H1 (cell line): ENCODE measurements at regions not wholly inside any gene's neighbourhood (a gene's known extent, or its start where the extent isn't known, plus 50 kb on each side); places are given as distances from the start of the nearest gene placed in this dataset.

Experiments used
- CTCF ChIA-PET: fragments of 300-600 bp; sonication (Branson Sonifier 250); formaldehyde crosslinking; loops from one replicate; lab custom pipeline; 2021; ENCODE audit not compliant: partially characterized antibody; lab: Charles Lee
- POLR2A ChIA-PET: fragments of 300-600 bp; sonication (Branson Sonifier 250); formaldehyde crosslinking; loops from one replicate; lab custom pipeline; 2021; ENCODE audit warnings: inconsistent platforms; ENCODE audit not compliant: partially characterized antibody; lab: Charles Lee
- DNase-seq, 2 experiments: peaks; one replicate each; pipeline versions ENCODE4 v3.0.0 to v3.0.0-alpha.2; 2010 to 2022; ENCODE audit warnings: low spot score in 2 of 2, low read depth in 1 of 2, mixed read lengths in 1 of 2
- FAIRE-seq: peaks from 2 replicates; lab custom pipeline; 2011; peaks lifted over from hg19 to GRCh38; lab: Jason Lieb, UNC
- H2AFZ ChIP-seq: 2 replicates; pipeline ENCODE4 v1.8.1; 2012; ENCODE audit warnings: low read length, inconsistent platforms
- H2AK5ac ChIP-seq: 2 replicates; pipeline ENCODE4 v1.6.1; 2013; ENCODE audit warnings: low read depth, low read length
- H2BK120ac ChIP-seq: replicated peaks from 2 replicates; pipeline ENCODE3; 2013; ENCODE audit warnings: low read depth, low read length, inconsistent platforms
- H2BK12ac ChIP-seq: 2 replicates; pipeline ENCODE4 v1.6.1; 2013; ENCODE audit warnings: low read depth, low read length
- H2BK15ac ChIP-seq: 2 replicates; pipeline ENCODE4 v1.6.1; 2013; ENCODE audit warnings: low read length
- H2BK20ac ChIP-seq: 2 replicates; pipeline ENCODE4 v1.6.1; 2013; ENCODE audit warnings: low read length
- H2BK5ac ChIP-seq: 2 replicates; pipeline ENCODE4 v1.6.1; 2013; ENCODE audit warnings: low read depth, low read length
- H3K14ac ChIP-seq: 2 replicates; pipeline ENCODE4 v1.6.1; 2013; ENCODE audit warnings: inconsistent platforms; ENCODE audit not compliant: insufficient read length
- H3K18ac ChIP-seq: 2 replicates; pipeline ENCODE4 v1.6.1; 2013; ENCODE audit warnings: low read length; ENCODE audit errors: extremely low read depth
- H3K23ac ChIP-seq: 2 replicates; pipeline ENCODE4 v1.6.1; 2013; ENCODE audit warnings: inconsistent platforms; ENCODE audit not compliant: insufficient read length
- H3K23me2 ChIP-seq: 2 replicates; pipeline ENCODE4 v1.6.1; 2013; ENCODE audit warnings: low read depth, low read length
- H3K27ac ChIP-seq: 2 replicates; pipeline ENCODE4 v1.6.1; 2011; ENCODE audit warnings: low read depth, low read length, inconsistent platforms
- H3K27me3 ChIP-seq, 4 experiments: replicated peaks in 1 of 4; 1 replicate in 1 of 4; 2 replicates in 3 of 4; pipeline versions ENCODE4 v1.6.1 to v1.8.1; 2011 to 2013; ENCODE audit warnings: low read length in 3 of 4, mild to moderate bottlenecking in 3 of 4, inconsistent platforms in 2 of 4, mixed read lengths in 2 of 4, moderate library complexity in 1 of 4; ENCODE audit not compliant: control insufficient read depth in 3 of 4, insufficient read depth in 3 of 4; ENCODE audit errors: extremely low read depth in 1 of 4
- H3K36me3 ChIP-seq, 4 experiments: 2 replicates each; pipeline versions ENCODE4 v1.6.1 to v1.8.1; 2011 to 2013; ENCODE audit warnings: mild to moderate bottlenecking in 4 of 4, low read length in 3 of 4, moderate library complexity in 2 of 4, control low read depth in 1 of 4, inconsistent platforms in 1 of 4; ENCODE audit not compliant: insufficient read depth in 4 of 4, control insufficient read depth in 2 of 4
- H3K4ac ChIP-seq: replicated peaks from 2 replicates; pipeline ENCODE3; 2013; ENCODE audit warnings: low read length, low read depth, mixed read lengths, inconsistent platforms; ENCODE audit not compliant: insufficient read length
- H3K4me1 ChIP-seq, 4 experiments: replicated peaks in 1 of 4; 1 replicate in 1 of 4; 2 replicates in 3 of 4; pipeline versions ENCODE4 v1.6.1 to v1.8.1; 2011 to 2013; ENCODE audit warnings: low read length in 3 of 4, inconsistent platforms in 2 of 4, mixed read lengths in 1 of 4; ENCODE audit not compliant: insufficient read depth in 4 of 4, control insufficient read depth in 3 of 4
- H3K4me2 ChIP-seq, 2 experiments: 2 replicates each; pipeline versions ENCODE4 v1.6.1 to v1.8.1; 2011 to 2013; ENCODE audit warnings: low read depth in 2 of 2, low read length in 2 of 2, control low read depth in 1 of 2, inconsistent platforms in 1 of 2, mild to moderate bottlenecking in 1 of 2; ENCODE audit not compliant: insufficient read depth in 1 of 2
- H3K4me3 ChIP-seq, 4 experiments: fragments of 200-600, 300-600 bp in 1 of 4; sonication (generic), shearing (Covaris generic), sonication (Bioruptor Twin) in 1 of 4; 2 replicates each; pipeline versions ENCODE4 v1.5.1 to v1.8.1; 2011 to 2016; ENCODE audit warnings: low read length in 4 of 4, low read depth in 3 of 4, control low read depth in 2 of 4, inconsistent platforms in 2 of 4, mild to moderate bottlenecking in 2 of 4, mixed read lengths in 1 of 4, moderate library complexity in 1 of 4; ENCODE audit not compliant: insufficient read depth in 2 of 4; ENCODE audit errors: extremely low read depth in 1 of 4
- H3K56ac ChIP-seq: replicated peaks from 2 replicates; pipeline ENCODE3; 2013; ENCODE audit warnings: low read depth, mild to moderate bottlenecking, mixed read lengths, low read length, inconsistent platforms; ENCODE audit not compliant: insufficient read length
- H3K79me1 ChIP-seq: 2 replicates; pipeline ENCODE4 v1.6.1; 2013; ENCODE audit warnings: low read depth, low read length, control low read depth
- H3K79me2 ChIP-seq, 2 experiments: 2 replicates each; pipeline versions ENCODE4 v1.6.1 to v1.8.1; 2012 to 2013; ENCODE audit warnings: low read length in 2 of 2, mild to moderate bottlenecking in 2 of 2, inconsistent platforms in 1 of 2; ENCODE audit not compliant: insufficient read depth in 2 of 2, control insufficient read depth in 1 of 2
- H3K9ac ChIP-seq, 4 experiments: replicated peaks in 1 of 4; 1 replicate in 1 of 4; 2 replicates in 3 of 4; pipeline versions ENCODE4 v1.6.1 to v1.8.1; 2011 to 2013; ENCODE audit warnings: low read depth in 3 of 4, low read length in 3 of 4, control low read depth in 2 of 4, mild to moderate bottlenecking in 2 of 4, moderate library complexity in 2 of 4, inconsistent platforms in 1 of 4; ENCODE audit errors: extremely low read depth in 1 of 4
- H3K9me3 ChIP-seq, 2 experiments: 2 replicates each; pipeline versions ENCODE4 v1.6.1 to v1.8.1; 2012 to 2013; ENCODE audit warnings: mild to moderate bottlenecking in 2 of 2, moderate library complexity in 2 of 2, control low read depth in 1 of 2, inconsistent platforms in 1 of 2, low read depth in 1 of 2, low read length in 1 of 2, mixed read lengths in 1 of 2; ENCODE audit not compliant: insufficient read depth in 2 of 2
- H4K20me1 ChIP-seq, 2 experiments: replicated peaks in 1 of 2; 2 replicates each; pipeline versions ENCODE3 to v1.8.1; 2011 to 2013; ENCODE audit warnings: inconsistent platforms in 2 of 2, low read length in 2 of 2, mild to moderate bottlenecking in 1 of 2; ENCODE audit not compliant: insufficient read depth in 2 of 2, control insufficient read depth in 1 of 2
- H4K5ac ChIP-seq: 2 replicates; pipeline ENCODE4 v1.6.1; 2013; ENCODE audit warnings: low read length, low read depth, mixed read lengths, inconsistent platforms; ENCODE audit not compliant: insufficient read length
- H4K8ac ChIP-seq: 2 replicates; pipeline ENCODE4 v1.8.0; 2013; ENCODE audit warnings: mild to moderate bottlenecking, moderate library complexity, low read length, inconsistent platforms; ENCODE audit not compliant: insufficient read depth; ENCODE audit errors: extremely low read depth
- H4K91ac ChIP-seq: replicated peaks from 2 replicates; pipeline ENCODE3; 2013; ENCODE audit warnings: low read length, mixed read lengths, inconsistent platforms; ENCODE audit not compliant: insufficient read length
- HDAC2 ChIP-seq, 2 experiments: fragments of 300-600 bp in 1 of 2; sonication (generic) in 1 of 2; IDR thresholded peaks; 2 replicates each; pipeline ENCODE4 v1.6.1; 2011 to 2012; ENCODE audit warnings: low read depth in 2 of 2, low read length in 2 of 2, mild to moderate bottlenecking in 2 of 2, moderate library complexity in 2 of 2, borderline replicate concordance in 1 of 2, inconsistent platforms in 1 of 2
- KDM5A ChIP-seq: fragments of 200-600 bp; IDR thresholded peaks from 2 replicates; pipeline ENCODE4 v1.7.1; 2012; ENCODE audit warnings: mild to moderate bottlenecking, low read length, inconsistent platforms, mixed read lengths
- POU5F1 ChIP-seq: IDR thresholded peaks from 2 replicates; pipeline ENCODE4 v1.6.1; 2011; ENCODE audit warnings: low read depth, mild to moderate bottlenecking, low read length, moderate library complexity
- SAP30 ChIP-seq: fragments of 300-600 bp; sonication (generic); IDR thresholded peaks from 2 replicates; pipeline ENCODE4 v1.7.1; 2012; ENCODE audit warnings: low read length, moderate library complexity, mild to moderate bottlenecking, inconsistent platforms; ENCODE audit not compliant: insufficient read depth, insufficient replicate concordance
- SIX5 ChIP-seq: IDR thresholded peaks from 2 replicates; pipeline ENCODE4 v1.6.1; 2011; ENCODE audit warnings: mild to moderate bottlenecking, low read depth, low read length
- SP2 ChIP-seq: IDR thresholded peaks from 2 replicates; pipeline ENCODE4 v1.6.1; 2012; ENCODE audit warnings: mild to moderate bottlenecking, low read length, inconsistent platforms
- TEAD4 ChIP-seq: IDR thresholded peaks from 2 replicates; pipeline ENCODE4 v1.6.1; 2012; ENCODE audit warnings: low read depth, low read length, inconsistent platforms, mixed read lengths
- WGBS, 2 experiments: shearing (Covaris generic) in 1 of 2; methylation state at CpG; one replicate each; pipeline versions ENCODE4 v1.1.6 to v1.1.7; 2013 to 2015; ENCODE audit warnings: low lambda C conversion rate in 2 of 2, mixed read lengths in 2 of 2, inconsistent platforms in 1 of 2, low coverage in 1 of 2, missing lambda C conversion rate in 1 of 2; ENCODE audit not compliant: insufficient replicate concordance in 2 of 2, insufficient coverage in 1 of 2, insufficient read length in 1 of 2; ENCODE audit errors: extremely low coverage in 1 of 2, missing lambda C conversion rate in 1 of 2; 5-methylcytosine and 5-hydroxymethylcytosine counted together

DNA sequence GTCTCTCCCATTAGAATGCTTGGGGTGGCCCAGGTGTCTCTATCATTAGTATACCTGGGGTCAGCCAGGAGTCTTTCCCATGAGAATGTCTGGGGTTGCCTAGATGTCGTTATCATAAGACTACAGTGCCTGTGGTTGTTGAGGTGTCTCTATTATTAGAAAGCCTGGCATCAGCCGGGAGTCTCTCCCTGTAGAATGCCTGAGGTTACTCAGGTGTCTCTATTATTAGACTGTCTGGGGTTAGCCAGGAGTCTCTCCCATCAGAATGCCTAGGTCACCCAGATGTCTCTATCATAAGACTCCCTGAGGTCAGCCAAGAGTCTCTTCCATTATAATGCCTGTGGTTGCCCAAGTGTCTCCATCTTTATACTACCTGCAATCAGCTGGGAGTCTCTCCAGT lies 1541.1 kb downstream of the UQCRFS1 start:
- no peak overlapping the region for H3K4ac ChIP-seq
- H3K27ac ChIP-seq: no peak overlapping the region
- H2AFZ ChIP-seq: no peak overlapping the region
- H4K91ac ChIP-seq: no peak overlapping the region
- H3K4me3 ChIP-seq: no peak overlapping the region
- H2BK12ac ChIP-seq: no peak overlapping the region
- no peaks in the 10 kb centered on the region for H4K20me1 ChIP-seq
- H3K23ac ChIP-seq: no peak overlapping the region
- H3K4me2 ChIP-seq: no peak overlapping the region
- WGBS, 2 experiments: 62% methylated on average over 2 of the region's 2 CpGs; no CpG with 5 or more reads in 1 of the 2 experiments
- no peaks in the 10 kb centered on the region for H3K23me2 ChIP-seq
- no peaks in the 10 kb centered on the region for H3K79me1 ChIP-seq
- TF ChIP-seq SIX5 (no peak), SAP30 (no peak), TEAD4 (no peak), KDM5A (no peak), SP2 (no peak), POU5F1 (no peak), HDAC2 (IDR thresholded peaks at IDR 0.05; ENCODE audit: borderline replicate concordance in 1 of 2, low read depth in 2 of 2, low read length in 2 of 2) (no peak)
- peaks cover 78 to 94% of the 10 kb centered on the region in 2 experiments for H3K9me3 ChIP-seq
- no peak for DNase-seq
- H3K4me1 ChIP-seq: no peaks in the 10 kb centered on the region
- H2AK5ac ChIP-seq: no peak overlapping the region
- no peak overlapping the region for H3K14ac ChIP-seq
- FAIRE-seq: no peak
- ChIA-PET CTCF (no interaction called here), POLR2A (no interaction called here)
- no peaks in the 10 kb centered on the region for H3K79me2 ChIP-seq
- no peak overlapping the region for H2BK20ac ChIP-seq
- H2BK5ac ChIP-seq: no peak overlapping the region
- H2BK120ac ChIP-seq: no peak overlapping the region
- no peak overlapping the region for H4K8ac ChIP-seq
- no peak overlapping the region for H3K18ac ChIP-seq
- no peak overlapping the region for H3K56ac ChIP-seq
- H3K9ac ChIP-seq: no peak overlapping the region
- H3K27me3 ChIP-seq: no peaks in the 10 kb centered on the region
- H4K5ac ChIP-seq: no peak overlapping the region
- H2BK15ac ChIP-seq: no peak overlapping the region
- no peaks in the 10 kb centered on the region for H3K36me3 ChIP-seq
